ENCODE measurements at regions not wholly inside any gene's neighbourhood (a gene's known extent, or its start where the extent isn't known, plus 50 kb on each side); places are given as distances from the start of the nearest gene placed in this dataset.
"Not testable (repeated sequence)": the region's sequence is repeated elsewhere in the genome, so short reads cannot be mapped to it uniquely, and the experiment has no call there.

DNA sequence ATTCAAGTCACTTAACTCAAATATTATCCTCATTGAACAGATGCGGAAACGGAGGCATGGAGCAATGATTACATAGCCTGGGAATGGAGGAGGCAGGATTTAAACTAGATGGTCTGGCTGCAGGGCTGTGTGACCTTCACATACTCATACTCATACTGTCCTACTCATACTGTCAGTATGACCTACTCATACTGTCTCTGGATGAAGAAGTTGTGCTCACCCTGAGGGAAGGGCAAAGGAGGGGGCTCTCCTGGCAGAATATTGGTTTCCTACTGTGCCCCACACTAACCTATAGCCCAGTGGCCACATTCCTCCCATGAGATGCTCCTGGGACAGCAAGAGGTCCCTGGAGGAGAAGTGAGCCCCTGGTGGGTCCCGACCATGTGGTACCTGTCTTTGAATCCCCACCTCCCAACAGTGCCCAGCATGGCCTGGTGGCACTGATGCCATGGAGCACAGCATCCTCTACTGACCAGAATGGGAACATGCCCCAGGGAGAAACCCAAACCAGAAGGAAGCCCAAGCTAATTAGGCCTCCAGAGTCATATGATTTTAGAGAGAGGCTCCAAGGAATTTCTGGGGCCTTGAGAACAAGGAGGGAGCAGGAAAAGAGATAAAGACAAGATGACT, 197.3 kb upstream of the SDK2 start:
- DNase-seq (ENCODE audit: low read depth, low spot score), result no peak

DNA sequence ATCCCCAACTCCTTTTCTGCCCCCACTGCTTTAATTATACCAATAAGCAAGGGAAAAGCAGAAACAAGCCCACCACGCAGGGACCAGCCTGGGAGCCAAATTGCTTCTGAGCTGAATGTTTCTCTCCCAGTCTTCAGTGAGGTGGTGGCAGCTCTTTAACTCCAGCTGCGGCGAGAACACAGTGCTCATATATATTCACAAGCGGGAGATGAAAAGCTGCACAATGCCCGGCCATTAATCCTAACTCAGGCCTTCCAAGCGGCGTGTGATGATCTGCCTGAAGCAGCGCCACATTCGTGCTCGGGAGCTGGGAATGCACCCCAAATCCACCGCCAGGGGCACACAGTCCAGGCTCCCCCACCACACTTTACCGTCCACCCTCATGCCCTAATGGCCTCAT, 203.7 kb upstream of the SDK2 start:
- DNase-seq (ENCODE audit: low read depth, low spot score), result no peak

GRCh38 chr17:73850426-73850825, 206.2 kb upstream of the SDK2 start:
- DNase-seq (ENCODE audit: low read depth, low spot score), result no peak

GRCh38 chr17:73851091-73851490, 206.8 kb upstream of the SDK2 start:
- no peak for DNase-seq (ENCODE audit: low read depth, low spot score)

DNA sequence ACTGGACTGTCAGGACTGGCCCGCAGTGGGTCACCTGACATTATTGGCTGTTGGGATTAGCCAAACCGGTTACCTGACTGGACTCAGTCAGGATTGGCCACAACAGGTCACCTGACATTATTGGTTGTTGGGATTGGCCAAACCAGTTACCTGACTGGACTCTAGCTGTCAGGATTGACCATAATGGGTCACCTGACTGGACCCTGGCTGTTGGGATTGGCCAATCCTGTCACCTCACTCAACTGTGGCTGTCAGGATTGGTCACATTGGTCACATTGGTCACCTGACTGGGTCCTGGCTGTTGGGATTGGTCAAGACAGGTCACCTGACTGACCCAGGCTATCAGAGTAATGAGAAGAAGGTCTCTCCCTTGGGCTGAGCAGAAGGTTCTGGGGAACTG, 207.7 kb upstream of the SDK2 start:
- DNase-seq (ENCODE audit: low read depth, low spot score), result no peak

DNA sequence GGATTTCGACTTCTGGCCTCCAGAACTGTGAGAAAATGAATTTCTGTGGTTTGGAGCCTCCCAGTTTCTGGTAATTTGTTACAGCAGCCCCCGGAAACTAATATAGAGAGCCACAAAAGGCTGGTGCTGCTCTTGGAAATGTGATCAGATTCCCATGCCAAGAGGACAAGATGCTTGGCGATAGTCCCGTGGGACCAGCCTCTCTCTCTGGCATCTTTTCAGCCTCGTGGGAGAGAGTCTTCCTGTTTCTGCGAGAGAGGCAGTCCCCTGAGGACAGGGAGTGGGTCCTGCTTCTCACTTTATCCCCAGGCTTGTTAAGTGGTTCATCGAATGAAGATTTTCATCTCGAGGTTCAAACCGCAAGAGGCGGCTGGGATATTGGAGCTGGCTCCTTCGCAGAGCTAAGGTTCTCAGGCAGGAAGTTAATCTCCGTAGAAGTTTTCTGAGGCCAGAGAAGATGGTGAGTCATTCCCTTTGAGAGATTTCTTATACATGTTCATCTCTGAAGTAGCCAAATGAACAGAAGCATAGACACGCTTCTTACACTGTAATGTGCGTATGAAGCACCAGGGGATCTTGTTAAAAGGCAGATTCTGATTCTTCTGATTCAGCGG, 211.6 kb upstream of the SDK2 start:
- no peak for DNase-seq (ENCODE audit: low read depth, low spot score)

DNA sequence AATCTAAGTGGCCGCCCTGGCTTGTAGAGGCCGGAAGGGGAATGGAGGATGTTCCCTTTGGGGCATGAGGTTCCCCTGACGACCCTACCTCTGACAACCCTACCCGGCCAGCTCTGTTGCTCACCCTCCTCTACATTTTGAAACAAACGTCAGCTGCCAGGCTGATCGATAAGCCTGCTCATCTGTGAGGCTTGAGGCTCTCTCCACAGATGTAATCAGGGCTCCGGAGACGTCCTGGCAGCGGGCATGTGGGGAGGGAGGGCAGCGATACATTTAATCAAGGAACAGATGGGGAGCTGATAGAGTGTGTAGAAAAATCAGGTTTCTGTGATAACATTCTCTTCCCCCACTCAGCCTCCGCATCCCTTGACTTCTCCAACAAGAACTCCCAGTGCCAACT, 212.3 kb upstream of the SDK2 start:
- DNase-seq (ENCODE audit: low read depth, low spot score), result no peak

GRCh38 chr17:73859439-73860008, 215.3 kb upstream of the SDK2 start:
- DNase-seq (ENCODE audit: low read depth, low spot score), result not testable (repeated sequence)

- DNase-seq (ENCODE audit: low read depth, low spot score), result no peak
Observed at GRCh38 chr17:73861543-73861942, 217.3 kb upstream of the SDK2 start.

- no peak for DNase-seq (ENCODE audit: low read depth, low spot score)
Observed at GRCh38 chr17:73863761-73864535, 219.7 kb upstream of the SDK2 start.

GRCh38 chr17:73865831-73866230, 221.6 kb upstream of the SDK2 start:
- no peak for DNase-seq (ENCODE audit: low read depth, low spot score)

DNA sequence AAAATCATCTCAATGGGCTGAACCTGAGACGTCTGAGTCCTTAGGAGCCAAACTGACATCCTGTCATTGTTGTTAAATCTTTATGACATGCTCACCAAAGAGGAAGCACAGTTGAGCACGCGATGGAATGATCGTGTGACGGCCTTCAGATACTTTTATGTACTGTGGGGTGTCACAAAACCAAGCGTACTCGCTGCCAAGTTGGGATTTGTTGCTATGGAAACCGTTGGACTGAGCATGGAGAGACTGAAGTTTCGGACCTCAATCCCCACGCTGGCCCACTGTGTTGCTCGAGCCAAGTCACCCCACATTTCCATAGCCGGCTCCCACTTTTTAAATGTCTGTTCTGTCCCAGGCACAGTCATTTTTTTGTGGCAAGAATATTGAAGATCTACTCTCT, 222.8 kb upstream of the SDK2 start:
- DNase-seq (ENCODE audit: low read depth, low spot score), result no peak

DNA sequence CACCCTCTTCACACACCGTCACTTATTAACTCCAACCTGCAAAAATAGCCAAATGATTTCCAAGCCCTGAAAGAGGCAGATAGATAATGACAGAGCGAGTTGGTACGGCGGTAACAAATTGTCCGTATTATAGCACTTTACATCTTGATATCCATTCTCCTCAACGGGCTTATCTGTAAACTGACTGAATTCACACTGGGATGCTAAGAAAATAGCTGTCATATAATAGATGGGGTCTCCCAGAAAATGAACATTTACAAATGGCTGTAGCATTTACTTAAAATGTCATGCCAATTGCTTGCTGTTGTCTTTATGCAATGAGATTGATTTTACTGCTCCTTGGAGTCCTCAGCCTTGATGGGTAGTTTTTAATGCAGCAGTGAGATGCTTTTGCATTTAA, 225.8 kb upstream of the SDK2 start:
- DNase-seq (ENCODE audit: low read depth, low spot score), result no peak

DNA sequence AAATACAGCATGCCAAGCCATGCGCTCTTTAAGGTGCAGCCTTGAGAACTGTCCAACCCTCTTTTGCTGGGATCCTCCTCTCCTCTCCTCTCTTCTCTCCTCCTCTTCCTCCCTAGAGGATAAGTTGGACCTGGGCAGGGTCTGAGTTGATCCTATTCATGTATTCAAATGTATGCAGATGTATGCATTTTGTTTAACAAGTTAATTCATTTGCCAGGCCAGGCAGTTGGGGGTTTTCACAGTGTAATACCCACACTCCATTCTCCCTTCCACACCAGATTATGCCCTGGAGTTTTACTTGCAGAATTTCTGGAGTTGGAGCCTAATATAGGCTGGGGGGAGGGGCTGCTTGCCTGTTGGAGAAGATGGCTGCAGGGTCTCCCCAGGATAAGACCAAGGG, 226.2 kb upstream of the SDK2 start:
- DNase-seq (ENCODE audit: low read depth, low spot score), result no peak

DNA sequence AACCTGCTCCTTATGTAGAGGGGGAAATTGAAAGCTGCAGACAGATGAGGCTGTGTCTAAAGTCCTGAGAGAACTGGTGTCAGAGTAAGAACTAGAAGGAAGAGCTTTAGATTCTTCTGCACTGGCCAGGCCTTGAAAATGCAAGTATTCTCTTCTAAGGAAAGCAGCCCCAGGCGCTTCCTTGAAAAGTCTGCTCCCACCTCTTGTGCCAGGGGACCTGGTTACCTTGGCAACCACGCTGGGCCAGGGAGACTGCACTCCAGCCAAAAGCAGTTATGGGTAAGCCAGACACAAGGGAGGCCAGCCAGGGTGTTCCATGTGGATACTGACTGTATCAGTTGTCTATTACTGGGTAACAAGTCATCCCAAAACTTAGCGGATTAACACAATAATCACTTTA, 228.6 kb upstream of the SDK2 start:
- no peak for DNase-seq (ENCODE audit: low read depth, low spot score)

GRCh38 chr17:73874008-73874720, 229.9 kb upstream of the SDK2 start:
- no peak for DNase-seq (ENCODE audit: low read depth, low spot score)

GRCh38 chr17:73875346-73875745, 231.1 kb upstream of the SDK2 start:
- no peak for DNase-seq (ENCODE audit: low read depth, low spot score)

GRCh38 chr17:73877962-73878361, 233.7 kb upstream of the SDK2 start:
- no peak for DNase-seq (ENCODE audit: low read depth, low spot score)

- no peak for DNase-seq (ENCODE audit: low read depth, low spot score)
Observed at GRCh38 chr17:73878923-73879322, 234.7 kb upstream of the SDK2 start.

DNA sequence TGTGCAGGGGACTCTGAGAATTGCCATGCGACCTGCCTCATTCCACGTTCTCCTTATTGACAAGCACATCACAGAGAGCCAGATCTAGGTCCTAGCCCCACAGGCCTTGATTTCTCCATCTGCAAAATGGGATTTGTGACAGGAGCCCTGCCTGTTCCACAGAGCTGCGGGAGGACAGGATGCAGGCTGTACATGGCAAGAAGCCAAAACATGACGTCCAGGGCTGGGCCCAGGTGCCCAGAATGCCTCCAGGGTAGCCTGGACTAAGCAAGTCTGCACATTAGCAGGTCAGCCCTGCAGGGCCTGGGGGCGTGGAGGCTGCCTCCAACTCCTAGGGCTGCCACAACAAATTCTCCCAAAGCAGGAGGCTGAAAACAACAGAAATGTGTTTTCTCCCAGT, 235.7 kb upstream of the SDK2 start:
- DNase-seq (ENCODE audit: low read depth, low spot score), result no peak

DNA sequence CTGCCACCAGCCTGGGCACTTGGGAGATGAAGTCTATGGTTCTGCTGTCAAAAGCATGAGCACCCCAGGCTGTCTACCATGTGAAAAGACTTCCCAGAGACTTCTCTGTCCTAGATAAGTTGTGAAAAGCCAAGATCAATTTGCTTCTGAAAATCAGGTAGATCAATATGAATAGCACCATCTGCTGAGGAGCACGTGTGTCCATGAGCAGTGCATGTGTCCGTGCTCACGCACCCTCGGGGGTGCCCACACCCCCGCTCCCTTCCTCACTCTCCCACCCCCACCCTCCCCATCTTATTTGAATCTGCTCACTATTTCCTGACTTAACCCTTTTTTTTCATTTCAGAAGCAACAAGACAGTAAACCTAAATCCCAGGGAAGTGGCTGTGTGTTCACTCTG, 238.3 kb upstream of the SDK2 start:
- no peak for DNase-seq (ENCODE audit: low read depth, low spot score)

DNA sequence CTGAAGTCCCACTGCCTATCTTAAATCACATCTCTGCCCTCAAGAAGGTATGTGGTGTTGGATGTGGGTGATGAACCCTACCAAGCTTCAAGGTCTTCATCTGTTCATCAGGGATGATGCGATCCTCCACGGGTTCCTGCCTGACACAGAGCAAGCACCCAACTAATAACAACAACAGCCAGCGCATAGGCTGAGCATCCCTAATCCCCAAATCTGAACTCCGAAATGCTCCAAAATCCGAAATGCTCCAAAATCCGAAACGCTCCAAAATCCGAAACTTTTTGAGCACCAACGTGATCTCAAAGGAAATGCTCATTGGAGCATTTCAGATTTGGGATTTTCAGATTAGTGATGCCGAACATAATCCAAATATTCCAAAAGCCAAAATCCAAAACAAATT, 238.9 kb upstream of the SDK2 start:
- DNase-seq (ENCODE audit: low read depth, low spot score), result no peak
